ENCODE measurements at regions not wholly inside any gene's neighbourhood (a gene's known extent, or its start where the extent isn't known, plus 50 kb on each side); places are given as distances from the start of the nearest gene placed in this dataset.

GRCh38 chr3:17820704-17821103, 78.3 kb upstream of the TBC1D5 start:
- TF ChIP-seq SUZ12 (IDR thresholded peaks at IDR 0.05; ENCODE audit: extremely low read depth, insufficient read depth, insufficient read length), result no peak
- no peak for TF ChIP-seq YY1 (IDR thresholded peaks at IDR 0.05; ENCODE audit: insufficient read depth, insufficient read length)
